HepG2 (cell line): ENCODE measurements at regions not wholly inside any gene's neighbourhood (a gene's known extent, or its start where the extent isn't known, plus 50 kb on each side); places are given as distances from the start of the nearest gene placed in this dataset.

Experiments used
- DMAP1 ChIP-seq: IDR thresholded peaks from 2 replicates; pipeline ENCODE4 v1.6.1; 2016
- ETV6 ChIP-seq: sonication (generic); formaldehyde crosslinking; conservative IDR thresholded peaks from 2 replicates; pipeline ENCODE4 v1.4.0; 2020; ENCODE audit warnings: missing genetic modification reagents
- KDM2A ChIP-seq: sonication (generic); formaldehyde crosslinking; IDR thresholded peaks from 2 replicates; pipeline ENCODE4 v1.4.0; 2020; ENCODE audit warnings: low read depth, missing genetic modification reagents, borderline replicate concordance
- NRL ChIP-seq: sonication (generic); formaldehyde crosslinking; IDR thresholded peaks from 2 replicates; pipeline ENCODE4 v1.5.0; 2020; ENCODE audit warnings: missing genetic modification reagents, mild to moderate bottlenecking, moderate library complexity, borderline replicate concordance
- POGZ ChIP-seq: sonication (generic); formaldehyde crosslinking; IDR thresholded peaks from 2 replicates; pipeline ENCODE4 v1.4.0; 2020; ENCODE audit warnings: mild to moderate bottlenecking, missing genetic modification reagents
- RXRA ChIP-seq: sonication (generic); formaldehyde crosslinking; IDR thresholded peaks from 2 replicates; pipeline ENCODE4 v1.5.1; 2020; ENCODE audit warnings: missing genetic modification reagents
- SNAI1 ChIP-seq: sonication (generic); formaldehyde crosslinking; IDR thresholded peaks from 2 replicates; pipeline ENCODE4 v1.5.0; 2020; ENCODE audit warnings: mild to moderate bottlenecking, missing genetic modification reagents, borderline replicate concordance
- ZEB1 ChIP-seq: IDR thresholded peaks from 2 replicates; pipeline ENCODE4 v1.6.1; 2012; ENCODE audit warnings: mild to moderate bottlenecking, low read depth, inconsistent platforms; ENCODE audit not compliant: insufficient replicate concordance
- ZFAT ChIP-seq: sonication (generic); formaldehyde crosslinking; conservative IDR thresholded peaks from 2 replicates; pipeline ENCODE4 v1.8.1; 2023; ENCODE audit warnings: missing genetic modification reagents, inconsistent platforms
- ZFP41 ChIP-seq: sonication (generic); formaldehyde crosslinking; IDR thresholded peaks from 2 replicates; pipeline ENCODE4 v1.4.0; 2020; ENCODE audit warnings: mild to moderate bottlenecking, missing genetic modification reagents, borderline replicate concordance
- ZMYM3 ChIP-seq: sonication (generic); formaldehyde crosslinking; IDR thresholded peaks from 2 replicates; pipeline ENCODE4 v1.5.1; 2020; ENCODE audit warnings: mild to moderate bottlenecking, missing genetic modification reagents
- ZNF225 ChIP-seq: sonication (generic); formaldehyde crosslinking; IDR thresholded peaks from 2 replicates; pipeline ENCODE4 v1.4.0; 2020; ENCODE audit warnings: mild to moderate bottlenecking, missing genetic modification reagents
- ZNF607 ChIP-seq: sonication (generic); formaldehyde crosslinking; IDR thresholded peaks from 2 replicates; pipeline ENCODE4 v1.5.1; 2020; ENCODE audit warnings: missing genetic modification reagents, mild to moderate bottlenecking, borderline replicate concordance
- ZNF660 ChIP-seq: sonication (generic); formaldehyde crosslinking; IDR thresholded peaks from 2 replicates; pipeline ENCODE4 v1.5.1; 2020; ENCODE audit warnings: mild to moderate bottlenecking, low read depth, missing genetic modification reagents, borderline replicate concordance
- ZNF703 ChIP-seq: sonication (generic); formaldehyde crosslinking; IDR thresholded peaks from 2 replicates; pipeline ENCODE4 v1.5.1; 2020; ENCODE audit warnings: missing genetic modification reagents, mild to moderate bottlenecking, moderate library complexity, borderline replicate concordance
- TF ChIP-seq, protein P1 (sequence below): sonication (generic); formaldehyde crosslinking; conservative IDR thresholded peaks from 2 replicates; pipeline ENCODE4 v1.4.0; 2020; ENCODE audit warnings: missing genetic modification reagents
- TF ChIP-seq, protein P2 (sequence below): sonication (generic); formaldehyde crosslinking; IDR thresholded peaks from 2 replicates; pipeline ENCODE4 v1.5.0; 2020; ENCODE audit warnings: mild to moderate bottlenecking, missing genetic modification reagents
- TF ChIP-seq, protein P3 (sequence below): sonication (generic); formaldehyde crosslinking; IDR thresholded peaks from 2 replicates; pipeline ENCODE4 v1.8.0; 2022; ENCODE audit warnings: missing genetic modification reagents, mild to moderate bottlenecking, borderline replicate concordance
- TF ChIP-seq, protein P4 (sequence below): sonication (generic); formaldehyde crosslinking; IDR thresholded peaks from 2 replicates; pipeline ENCODE4 v1.4.0; 2020; ENCODE audit warnings: missing genetic modification reagents

DNA sequence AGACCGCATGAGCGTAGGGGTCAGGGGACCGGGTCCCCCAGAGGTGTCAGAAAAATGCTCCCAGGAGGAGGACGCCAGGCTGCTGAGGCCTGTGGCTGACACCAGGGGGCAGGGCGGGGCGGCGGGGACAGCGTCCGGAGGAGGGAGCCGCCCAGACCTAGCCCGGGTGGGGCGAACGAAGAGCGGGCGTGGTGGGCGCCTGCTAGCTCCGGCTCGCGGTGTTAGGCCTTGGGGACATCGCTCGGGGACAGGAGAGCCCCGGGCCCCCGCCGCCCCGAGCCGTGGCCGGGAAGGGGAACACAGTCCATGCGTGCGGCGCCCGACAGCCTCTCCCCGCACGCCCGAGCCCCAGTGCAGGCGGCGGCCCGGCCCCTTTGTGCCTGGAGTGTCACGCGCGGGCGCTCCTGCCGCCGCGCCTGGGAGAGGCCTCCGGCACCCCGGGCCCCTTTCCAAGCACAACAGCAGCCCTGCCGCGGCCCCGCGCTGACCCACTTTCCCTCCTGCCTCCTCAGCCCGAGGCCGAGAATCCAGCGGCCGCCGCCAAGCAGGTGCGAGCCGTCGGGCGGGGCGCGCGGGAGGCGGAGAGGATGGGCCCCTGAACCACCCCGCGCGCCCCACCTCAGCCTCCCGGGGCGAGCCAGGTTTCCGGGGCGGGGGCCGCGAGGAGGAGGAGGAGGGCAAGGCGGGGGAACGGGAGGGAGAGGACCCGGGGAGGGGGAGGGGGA is 111.0 kb upstream of the KLF13 start (continued):
- TF ChIP-seq, protein P1, sequence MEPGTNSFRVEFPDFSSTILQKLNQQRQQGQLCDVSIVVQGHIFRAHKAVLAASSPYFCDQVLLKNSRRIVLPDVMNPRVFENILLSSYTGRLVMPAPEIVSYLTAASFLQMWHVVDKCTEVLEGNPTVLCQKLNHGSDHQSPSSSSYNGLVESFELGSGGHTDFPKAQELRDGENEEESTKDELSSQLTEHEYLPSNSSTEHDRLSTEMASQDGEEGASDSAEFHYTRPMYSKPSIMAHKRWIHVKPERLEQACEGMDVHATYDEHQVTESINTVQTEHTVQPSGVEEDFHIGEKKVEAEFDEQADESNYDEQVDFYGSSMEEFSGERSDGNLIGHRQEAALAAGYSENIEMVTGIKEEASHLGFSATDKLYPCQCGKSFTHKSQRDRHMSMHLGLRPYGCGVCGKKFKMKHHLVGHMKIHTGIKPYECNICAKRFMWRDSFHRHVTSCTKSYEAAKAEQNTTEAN (CRISPR knock-in tag) = peak; percentile 53
- TF ChIP-seq KDM2A (CRISPR knock-in tag) (peak; percentile 87), ZNF225 (no peak; the same call in 1 of the 2 replicates), SNAI1 (no peak), RXRA (0 out of 2 replicates have a peak, but pooled peaks have one; percentile 32), ZEB1 (no peak), POGZ (peak; percentile 59), ZNF703 (CRISPR knock-in tag) (no peak), ZFAT (CRISPR knock-in tag) (0 out of 2 replicates have a peak, but pooled peaks have one; percentile 15), ZMYM3 (CRISPR knock-in tag) (0 out of 2 replicates have a peak, but pooled peaks have one; percentile 23), ZFP41 (CRISPR knock-in tag) (no peak), NRL (CRISPR knock-in tag) (no peak), ZNF660 (CRISPR knock-in tag) (no peak), ZNF607 (CRISPR knock-in tag) (no peak), ETV6 (CRISPR knock-in tag) (no peak), DMAP1 (CRISPR knock-in tag) (no peak)
- TF ChIP-seq, protein P2, sequence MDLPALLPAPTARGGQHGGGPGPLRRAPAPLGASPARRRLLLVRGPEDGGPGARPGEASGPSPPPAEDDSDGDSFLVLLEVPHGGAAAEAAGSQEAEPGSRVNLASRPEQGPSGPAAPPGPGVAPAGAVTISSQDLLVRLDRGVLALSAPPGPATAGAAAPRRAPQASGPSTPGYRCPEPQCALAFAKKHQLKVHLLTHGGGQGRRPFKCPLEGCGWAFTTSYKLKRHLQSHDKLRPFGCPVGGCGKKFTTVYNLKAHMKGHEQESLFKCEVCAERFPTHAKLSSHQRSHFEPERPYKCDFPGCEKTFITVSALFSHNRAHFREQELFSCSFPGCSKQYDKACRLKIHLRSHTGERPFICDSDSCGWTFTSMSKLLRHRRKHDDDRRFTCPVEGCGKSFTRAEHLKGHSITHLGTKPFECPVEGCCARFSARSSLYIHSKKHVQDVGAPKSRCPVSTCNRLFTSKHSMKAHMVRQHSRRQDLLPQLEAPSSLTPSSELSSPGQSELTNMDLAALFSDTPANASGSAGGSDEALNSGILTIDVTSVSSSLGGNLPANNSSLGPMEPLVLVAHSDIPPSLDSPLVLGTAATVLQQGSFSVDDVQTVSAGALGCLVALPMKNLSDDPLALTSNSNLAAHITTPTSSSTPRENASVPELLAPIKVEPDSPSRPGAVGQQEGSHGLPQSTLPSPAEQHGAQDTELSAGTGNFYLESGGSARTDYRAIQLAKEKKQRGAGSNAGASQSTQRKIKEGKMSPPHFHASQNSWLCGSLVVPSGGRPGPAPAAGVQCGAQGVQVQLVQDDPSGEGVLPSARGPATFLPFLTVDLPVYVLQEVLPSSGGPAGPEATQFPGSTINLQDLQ (CRISPR knock-in tag) = no peak
- TF ChIP-seq, protein P3, sequence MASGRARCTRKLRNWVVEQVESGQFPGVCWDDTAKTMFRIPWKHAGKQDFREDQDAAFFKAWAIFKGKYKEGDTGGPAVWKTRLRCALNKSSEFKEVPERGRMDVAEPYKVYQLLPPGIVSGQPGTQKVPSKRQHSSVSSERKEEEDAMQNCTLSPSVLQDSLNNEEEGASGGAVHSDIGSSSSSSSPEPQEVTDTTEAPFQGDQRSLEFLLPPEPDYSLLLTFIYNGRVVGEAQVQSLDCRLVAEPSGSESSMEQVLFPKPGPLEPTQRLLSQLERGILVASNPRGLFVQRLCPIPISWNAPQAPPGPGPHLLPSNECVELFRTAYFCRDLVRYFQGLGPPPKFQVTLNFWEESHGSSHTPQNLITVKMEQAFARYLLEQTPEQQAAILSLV (CRISPR knock-in tag) = peak; percentile 93; the same call in 1 of the 2 replicates
- TF ChIP-seq, protein P4, sequence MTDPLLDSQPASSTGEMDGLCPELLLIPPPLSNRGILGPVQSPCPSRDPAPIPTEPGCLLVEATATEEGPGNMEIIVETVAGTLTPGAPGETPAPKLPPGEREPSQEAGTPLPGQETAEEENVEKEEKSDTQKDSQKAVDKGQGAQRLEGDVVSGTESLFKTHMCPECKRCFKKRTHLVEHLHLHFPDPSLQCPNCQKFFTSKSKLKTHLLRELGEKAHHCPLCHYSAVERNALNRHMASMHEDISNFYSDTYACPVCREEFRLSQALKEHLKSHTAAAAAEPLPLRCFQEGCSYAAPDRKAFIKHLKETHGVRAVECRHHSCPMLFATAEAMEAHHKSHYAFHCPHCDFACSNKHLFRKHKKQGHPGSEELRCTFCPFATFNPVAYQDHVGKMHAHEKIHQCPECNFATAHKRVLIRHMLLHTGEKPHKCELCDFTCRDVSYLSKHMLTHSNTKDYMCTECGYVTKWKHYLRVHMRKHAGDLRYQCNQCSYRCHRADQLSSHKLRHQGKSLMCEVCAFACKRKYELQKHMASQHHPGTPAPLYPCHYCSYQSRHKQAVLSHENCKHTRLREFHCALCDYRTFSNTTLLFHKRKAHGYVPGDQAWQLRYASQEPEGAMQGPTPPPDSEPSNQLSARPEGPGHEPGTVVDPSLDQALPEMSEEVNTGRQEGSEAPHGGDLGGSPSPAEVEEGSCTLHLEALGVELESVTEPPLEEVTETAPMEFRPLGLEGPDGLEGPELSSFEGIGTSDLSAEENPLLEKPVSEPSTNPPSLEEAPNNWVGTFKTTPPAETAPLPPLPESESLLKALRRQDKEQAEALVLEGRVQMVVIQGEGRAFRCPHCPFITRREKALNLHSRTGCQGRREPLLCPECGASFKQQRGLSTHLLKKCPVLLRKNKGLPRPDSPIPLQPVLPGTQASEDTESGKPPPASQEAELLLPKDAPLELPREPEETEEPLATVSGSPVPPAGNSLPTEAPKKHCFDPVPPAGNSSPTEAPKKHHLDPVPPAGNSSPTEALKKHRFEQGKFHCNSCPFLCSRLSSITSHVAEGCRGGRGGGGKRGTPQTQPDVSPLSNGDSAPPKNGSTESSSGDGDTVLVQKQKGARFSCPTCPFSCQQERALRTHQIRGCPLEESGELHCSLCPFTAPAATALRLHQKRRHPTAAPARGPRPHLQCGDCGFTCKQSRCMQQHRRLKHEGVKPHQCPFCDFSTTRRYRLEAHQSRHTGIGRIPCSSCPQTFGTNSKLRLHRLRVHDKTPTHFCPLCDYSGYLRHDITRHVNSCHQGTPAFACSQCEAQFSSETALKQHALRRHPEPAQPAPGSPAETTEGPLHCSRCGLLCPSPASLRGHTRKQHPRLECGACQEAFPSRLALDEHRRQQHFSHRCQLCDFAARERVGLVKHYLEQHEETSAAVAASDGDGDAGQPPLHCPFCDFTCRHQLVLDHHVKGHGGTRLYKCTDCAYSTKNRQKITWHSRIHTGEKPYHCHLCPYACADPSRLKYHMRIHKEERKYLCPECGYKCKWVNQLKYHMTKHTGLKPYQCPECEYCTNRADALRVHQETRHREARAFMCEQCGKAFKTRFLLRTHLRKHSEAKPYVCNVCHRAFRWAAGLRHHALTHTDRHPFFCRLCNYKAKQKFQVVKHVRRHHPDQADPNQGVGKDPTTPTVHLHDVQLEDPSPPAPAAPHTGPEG (CRISPR knock-in tag) = 0 out of 2 replicates have a peak, but pooled peaks have one; percentile 62
